ENCODE measurements at regions not wholly inside any gene's neighbourhood (a gene's known extent, or its start where the extent isn't known, plus 50 kb on each side); places are given as distances from the start of the nearest gene placed in this dataset.

DNA sequence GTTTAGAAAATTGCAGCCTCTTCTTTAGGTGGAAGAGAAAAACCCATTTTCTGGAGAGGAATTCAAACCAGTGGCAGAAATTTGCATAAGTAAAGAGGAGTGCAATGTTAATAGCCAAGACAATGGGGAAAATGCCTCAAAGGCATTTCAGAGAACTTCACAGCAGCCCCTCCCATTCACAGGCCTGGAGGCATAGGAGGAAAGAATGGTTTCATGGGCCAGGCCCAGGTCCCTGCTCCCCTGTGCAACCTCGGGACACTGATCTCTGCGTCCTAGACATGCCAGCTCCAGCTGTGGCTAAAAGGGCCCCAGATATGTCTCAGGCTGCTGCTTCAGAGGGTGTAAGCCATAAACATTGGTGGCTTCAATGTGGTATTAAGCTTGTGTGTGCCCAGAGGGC is 161.8 kb upstream of the CENPE start:
- TF ChIP-seq, protein P1, sequence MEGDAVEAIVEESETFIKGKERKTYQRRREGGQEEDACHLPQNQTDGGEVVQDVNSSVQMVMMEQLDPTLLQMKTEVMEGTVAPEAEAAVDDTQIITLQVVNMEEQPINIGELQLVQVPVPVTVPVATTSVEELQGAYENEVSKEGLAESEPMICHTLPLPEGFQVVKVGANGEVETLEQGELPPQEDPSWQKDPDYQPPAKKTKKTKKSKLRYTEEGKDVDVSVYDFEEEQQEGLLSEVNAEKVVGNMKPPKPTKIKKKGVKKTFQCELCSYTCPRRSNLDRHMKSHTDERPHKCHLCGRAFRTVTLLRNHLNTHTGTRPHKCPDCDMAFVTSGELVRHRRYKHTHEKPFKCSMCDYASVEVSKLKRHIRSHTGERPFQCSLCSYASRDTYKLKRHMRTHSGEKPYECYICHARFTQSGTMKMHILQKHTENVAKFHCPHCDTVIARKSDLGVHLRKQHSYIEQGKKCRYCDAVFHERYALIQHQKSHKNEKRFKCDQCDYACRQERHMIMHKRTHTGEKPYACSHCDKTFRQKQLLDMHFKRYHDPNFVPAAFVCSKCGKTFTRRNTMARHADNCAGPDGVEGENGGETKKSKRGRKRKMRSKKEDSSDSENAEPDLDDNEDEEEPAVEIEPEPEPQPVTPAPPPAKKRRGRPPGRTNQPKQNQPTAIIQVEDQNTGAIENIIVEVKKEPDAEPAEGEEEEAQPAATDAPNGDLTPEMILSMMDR (conservative IDR thresholded peaks at IDR 0.05): no peak
- DNase-seq (ENCODE audit: low read depth, low spot score): no peak
- Mint-ChIP-seq H3K4me1 (peaks cover 31% of the 10 kb centered on the region), H3K9me3 (peaks cover 15% of the 10 kb centered on the region), H3K4me3 (no peak overlapping the region), H3K27ac (ENCODE audit: unreplicated experiment) (no peak overlapping the region), H3K27me3 (ENCODE audit: low read depth) (no peaks in the 10 kb centered on the region), H3K36me3 (ENCODE audit: low read depth) (peaks cover 38% of the 10 kb centered on the region)

DNA sequence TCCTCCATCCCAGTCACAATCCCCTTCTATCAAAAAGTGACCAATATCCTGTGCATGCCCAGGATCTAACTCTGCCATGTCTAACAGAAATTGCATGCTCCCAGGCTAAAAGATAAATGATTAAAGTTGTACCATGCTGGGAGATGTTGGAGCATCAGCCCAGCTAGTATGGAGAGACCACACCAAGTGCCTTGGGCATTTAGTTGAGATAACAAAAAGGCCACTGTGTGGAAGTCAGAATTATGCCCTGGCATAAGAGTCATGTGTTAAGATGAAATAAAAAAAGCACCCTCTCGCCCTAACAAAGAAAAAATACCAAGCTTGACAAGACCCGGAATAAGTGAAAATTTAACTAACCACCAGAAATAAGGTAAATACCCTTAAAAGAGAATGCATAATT is 155.9 kb upstream of the CENPE start:
- DNase-seq (ENCODE audit: low read depth, low spot score): no peak
- H3K9me3 Mint-ChIP-seq: peaks cover 13% of the 10 kb centered on the region
- no peaks in the 10 kb centered on the region for H3K27me3 Mint-ChIP-seq (ENCODE audit: low read depth)
- H3K4me1 Mint-ChIP-seq: peaks cover 16% of the 10 kb centered on the region
- peaks cover 25% of the 10 kb centered on the region for H3K36me3 Mint-ChIP-seq (ENCODE audit: low read depth)
- H3K27ac Mint-ChIP-seq (ENCODE audit: unreplicated experiment): peak overlapping the region; percentile 10
- no peak overlapping the region for H3K4me3 Mint-ChIP-seq
- TF ChIP-seq, protein P1 (conservative IDR thresholded peaks at IDR 0.05): no peak

DNA sequence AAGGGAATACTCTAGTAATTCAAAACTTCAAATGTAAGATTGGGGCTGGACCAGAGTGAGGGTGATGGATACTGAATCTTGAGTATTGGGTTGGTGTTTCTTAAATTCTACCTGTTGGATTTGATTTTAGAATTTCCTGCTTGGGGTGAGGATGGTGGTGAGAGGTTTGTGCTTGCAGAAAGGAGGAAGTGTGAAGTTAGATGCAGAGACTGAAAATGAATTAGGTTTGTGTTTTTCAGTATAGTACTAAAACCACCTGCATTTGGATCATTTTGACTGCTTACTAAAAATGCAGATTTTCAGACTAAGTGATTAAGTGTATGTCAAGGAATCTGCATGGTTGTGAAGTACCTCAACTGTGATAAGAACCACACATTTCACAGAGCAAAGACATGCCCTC is 131.5 kb upstream of the CENPE start:
- no peaks in the 10 kb centered on the region for H3K27me3 Mint-ChIP-seq (ENCODE audit: low read depth)
- TF ChIP-seq, protein P1 (conservative IDR thresholded peaks at IDR 0.05): no peak
- peaks cover 3% of the 10 kb centered on the region for H3K36me3 Mint-ChIP-seq (ENCODE audit: low read depth)
- peak overlapping the region; percentile 30 for H3K27ac Mint-ChIP-seq (ENCODE audit: unreplicated experiment)
- H3K4me1 Mint-ChIP-seq: no peaks in the 10 kb centered on the region
- DNase-seq (ENCODE audit: low read depth, low spot score): no peak
- H3K4me3 Mint-ChIP-seq: no peak overlapping the region
- H3K9me3 Mint-ChIP-seq: peaks cover 7% of the 10 kb centered on the region

DNA sequence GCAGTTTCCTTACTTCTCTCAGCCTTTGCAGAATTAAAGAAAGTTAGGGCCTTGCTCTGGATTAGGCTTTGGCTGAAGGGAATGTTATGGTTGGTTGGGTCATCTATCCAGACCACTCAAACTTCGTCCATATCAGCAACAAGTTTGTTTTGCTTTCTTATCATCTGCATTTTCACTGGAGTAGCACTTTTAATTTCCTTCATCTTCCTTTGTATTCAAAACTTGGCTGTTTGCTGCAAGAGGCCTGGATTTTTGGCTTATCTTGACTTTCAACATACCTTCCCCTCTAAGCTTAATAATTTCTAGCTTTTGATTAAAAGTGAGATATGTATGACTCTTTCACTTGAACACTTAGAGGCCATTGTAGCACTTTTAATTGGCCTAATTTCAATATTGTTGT is 126.7 kb upstream of the CENPE start:
- Mint-ChIP-seq H3K27ac (ENCODE audit: unreplicated experiment) (no peak overlapping the region), H3K4me1 (no peaks in the 10 kb centered on the region), H3K4me3 (no peak overlapping the region)

DNA sequence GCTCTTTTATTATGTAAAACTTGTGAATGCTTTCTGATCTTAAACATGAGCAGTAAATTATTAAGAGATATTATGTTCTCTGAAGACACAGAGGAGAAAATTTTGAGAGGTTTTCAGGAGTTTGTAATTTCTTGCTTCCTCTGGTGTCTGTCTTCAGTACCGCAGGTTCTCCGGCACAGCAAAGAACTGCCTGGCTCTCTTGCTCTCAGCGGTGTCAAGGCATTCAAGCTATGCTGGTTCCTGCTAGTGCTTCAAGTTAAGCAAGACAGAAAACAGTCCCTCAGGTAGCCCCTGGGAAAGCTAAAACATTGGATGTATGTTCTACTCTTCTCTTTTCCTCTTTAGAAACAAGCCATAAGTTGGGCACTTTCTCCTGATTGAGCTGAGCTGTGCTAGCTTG is 120.2 kb upstream of the CENPE start:
- H3K9me3 Mint-ChIP-seq: peaks cover 2% of the 10 kb centered on the region
- no peaks in the 10 kb centered on the region for H3K4me1 Mint-ChIP-seq
- H3K27ac Mint-ChIP-seq (ENCODE audit: unreplicated experiment): no peak overlapping the region
- H3K27me3 Mint-ChIP-seq (ENCODE audit: low read depth): no peaks in the 10 kb centered on the region
- no peak for DNase-seq (ENCODE audit: low read depth, low spot score)
- peaks cover 23% of the 10 kb centered on the region for H3K36me3 Mint-ChIP-seq (ENCODE audit: low read depth)
- TF ChIP-seq, protein P1 (conservative IDR thresholded peaks at IDR 0.05): no peak
- H3K4me3 Mint-ChIP-seq: no peak overlapping the region

More for the DNA sequence above, 126.7 kb upstream of the CENPE start:
- no peaks in the 10 kb centered on the region for H3K9me3 Mint-ChIP-seq
- H3K27me3 Mint-ChIP-seq (ENCODE audit: low read depth): no peaks in the 10 kb centered on the region
- no peak for DNase-seq (ENCODE audit: low read depth, low spot score)
- H3K36me3 Mint-ChIP-seq (ENCODE audit: low read depth): no peaks in the 10 kb centered on the region
- TF ChIP-seq, protein P1 (conservative IDR thresholded peaks at IDR 0.05): no peak

DNA sequence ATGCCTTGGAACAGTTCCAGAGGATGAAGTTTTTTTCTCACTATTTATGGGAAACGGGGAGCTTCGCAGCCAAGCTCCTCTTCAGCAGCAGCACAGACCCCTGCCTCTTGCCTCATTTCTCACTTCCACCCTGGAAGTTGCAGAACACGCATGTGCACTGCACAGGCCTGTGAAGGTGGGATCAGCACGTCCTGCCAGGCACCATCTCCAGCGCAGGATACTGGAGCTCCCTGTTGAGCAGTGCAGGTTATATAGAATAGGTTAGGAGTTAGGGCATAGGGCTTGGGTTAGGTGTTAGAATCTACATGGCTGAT is 110.1 kb upstream of the CENPE start:
- H3K36me3 Mint-ChIP-seq (ENCODE audit: low read depth): peaks cover 31% of the 10 kb centered on the region
- H3K4me1 Mint-ChIP-seq: peaks cover 39% of the 10 kb centered on the region
- no peak overlapping the region for H3K4me3 Mint-ChIP-seq
- DNase-seq (ENCODE audit: low read depth, low spot score): no peak
- no peaks in the 10 kb centered on the region for H3K27me3 Mint-ChIP-seq (ENCODE audit: low read depth)
- no peak overlapping the region for H3K27ac Mint-ChIP-seq (ENCODE audit: unreplicated experiment)
- peaks cover 25% of the 10 kb centered on the region for H3K9me3 Mint-ChIP-seq
- TF ChIP-seq, protein P1 (conservative IDR thresholded peaks at IDR 0.05): no peak
